HTR-8/SVneo (cell line): ENCODE measurements at regions not wholly inside any gene's neighbourhood (a gene's known extent, or its start where the extent isn't known, plus 50 kb on each side); places are given as distances from the start of the nearest gene placed in this dataset.

Source experiments
- DNase-seq: peaks from one replicate; pipeline ENCODE4 v3.0.0; 2011; ENCODE audit warnings: low spot score, mixed read lengths; ENCODE audit not compliant: insufficient read length
- FAIRE-seq: peaks from 2 replicates; lab custom pipeline; 2011; peaks lifted over from hg19 to GRCh38; lab: Jason Lieb, UNC

DNA sequence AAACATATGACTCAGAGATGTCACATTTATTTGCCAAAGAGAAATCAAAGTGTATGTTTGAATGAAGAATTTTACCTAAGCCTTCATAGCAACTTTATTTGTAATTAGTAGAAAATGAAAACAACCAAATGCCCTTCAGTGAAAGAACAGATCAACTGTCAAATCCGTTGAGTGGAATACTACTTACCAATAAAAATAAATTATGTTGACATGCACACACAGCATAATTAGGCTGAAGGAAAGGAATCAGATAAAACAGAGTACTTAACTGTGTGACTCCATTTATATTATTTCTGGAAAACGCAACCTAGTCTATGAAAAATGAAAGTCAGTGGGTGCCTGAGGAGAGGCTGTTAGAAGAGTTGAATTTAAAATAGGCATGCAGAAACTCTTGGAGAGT is 1034.6 kb upstream of the PCDH9 start:
- FAIRE-seq (no peak), DNase-seq (no peak)

DNA sequence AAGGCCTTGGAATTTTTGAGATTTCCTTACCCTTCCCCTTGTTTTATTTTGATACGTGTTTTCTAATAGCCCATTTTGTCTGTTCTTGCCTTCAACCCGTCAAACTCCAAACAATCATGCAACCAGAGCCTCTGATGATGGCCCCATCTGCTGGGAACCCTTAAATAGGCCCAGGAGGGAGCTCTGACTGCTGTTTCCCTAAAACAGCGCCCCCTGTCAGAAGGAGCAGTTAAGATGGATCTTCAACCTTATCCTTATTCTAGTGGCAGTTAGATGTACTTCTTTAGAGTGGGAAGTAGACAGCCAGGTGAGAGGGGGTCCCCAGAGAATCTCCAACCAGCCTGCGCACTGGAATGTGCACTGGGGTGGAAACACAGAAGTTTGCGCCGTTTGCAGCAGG is 1031.0 kb upstream of the PCDH9 start:
- FAIRE-seq (no peak), DNase-seq (no peak)

DNA sequence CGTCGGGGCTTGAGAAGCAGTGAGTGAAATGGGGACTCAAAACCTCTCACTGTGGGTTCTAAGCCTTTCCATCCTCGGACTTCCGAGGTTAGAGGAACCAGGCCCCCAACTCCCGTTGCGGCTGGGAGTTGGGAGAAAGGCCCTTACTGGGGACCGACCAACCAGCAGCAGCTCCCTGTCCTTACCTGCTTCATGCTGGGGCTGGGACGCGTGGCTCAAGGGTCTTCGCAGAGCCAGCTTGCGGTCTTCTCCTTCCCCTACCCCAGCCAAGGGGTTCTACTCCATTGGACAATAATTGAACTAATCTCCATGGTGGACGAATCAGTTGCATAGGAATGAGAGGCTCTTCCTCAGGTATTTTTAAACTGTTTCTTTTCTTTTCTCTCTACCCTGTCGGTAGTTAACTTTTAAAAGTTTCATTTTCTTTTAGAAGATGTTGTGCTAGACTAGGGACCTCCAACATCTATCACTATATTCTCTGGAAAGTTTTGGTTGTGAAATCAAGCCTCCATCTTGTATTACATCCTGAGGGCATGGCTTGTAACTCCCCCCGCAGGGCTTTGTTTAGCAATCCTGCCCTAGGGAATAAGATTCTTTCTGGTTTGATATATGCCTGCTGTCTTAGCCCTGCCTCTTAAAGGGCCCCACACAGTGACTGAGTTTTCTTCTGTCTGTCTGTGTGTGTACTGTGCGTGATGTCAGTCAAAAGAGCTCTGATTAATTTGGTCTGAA is 1027.1 kb upstream of the PCDH9 start:
- DNase-seq (no peak), FAIRE-seq (no peak)

DNA sequence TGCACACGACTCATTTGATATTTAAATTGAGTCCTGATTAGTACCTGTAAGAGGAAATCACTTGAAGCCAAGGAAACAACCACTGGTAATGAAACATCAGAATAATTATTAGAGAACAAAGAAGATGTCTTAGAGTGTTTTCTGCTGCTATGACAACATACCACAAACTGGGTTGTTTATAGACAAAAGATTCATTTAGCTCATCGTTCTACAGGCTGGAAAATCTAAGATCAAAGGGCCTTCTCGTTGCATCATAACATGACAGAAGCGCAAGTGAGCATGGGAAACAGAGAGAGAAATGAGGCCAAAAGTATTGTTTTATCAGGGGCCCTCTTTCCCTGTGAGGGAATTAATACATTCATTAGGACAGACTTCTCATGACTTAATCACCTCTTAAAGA is 1024.0 kb upstream of the PCDH9 start:
- FAIRE-seq: no peak
- no peak for DNase-seq

DNA sequence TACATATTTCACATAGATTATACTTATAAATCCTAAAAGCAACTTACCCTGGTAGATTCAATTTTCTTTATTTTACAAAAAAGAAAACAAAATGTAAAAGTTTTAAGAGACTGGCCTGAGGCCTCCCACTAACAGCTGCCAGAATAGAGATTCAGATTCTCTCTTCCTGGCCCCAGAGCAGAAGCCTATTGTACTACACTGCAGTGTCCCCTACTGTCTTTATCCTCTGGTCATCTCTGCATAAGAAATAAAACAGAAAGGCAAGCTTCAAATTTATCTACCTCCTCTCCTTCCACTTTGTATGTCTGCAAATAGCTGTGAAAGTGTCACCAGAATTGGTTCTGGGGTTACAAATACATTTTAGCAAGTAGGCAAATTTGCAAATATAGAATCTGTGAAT is 1004.1 kb upstream of the PCDH9 start:
- DNase-seq: no peak
- no peak for FAIRE-seq

DNA sequence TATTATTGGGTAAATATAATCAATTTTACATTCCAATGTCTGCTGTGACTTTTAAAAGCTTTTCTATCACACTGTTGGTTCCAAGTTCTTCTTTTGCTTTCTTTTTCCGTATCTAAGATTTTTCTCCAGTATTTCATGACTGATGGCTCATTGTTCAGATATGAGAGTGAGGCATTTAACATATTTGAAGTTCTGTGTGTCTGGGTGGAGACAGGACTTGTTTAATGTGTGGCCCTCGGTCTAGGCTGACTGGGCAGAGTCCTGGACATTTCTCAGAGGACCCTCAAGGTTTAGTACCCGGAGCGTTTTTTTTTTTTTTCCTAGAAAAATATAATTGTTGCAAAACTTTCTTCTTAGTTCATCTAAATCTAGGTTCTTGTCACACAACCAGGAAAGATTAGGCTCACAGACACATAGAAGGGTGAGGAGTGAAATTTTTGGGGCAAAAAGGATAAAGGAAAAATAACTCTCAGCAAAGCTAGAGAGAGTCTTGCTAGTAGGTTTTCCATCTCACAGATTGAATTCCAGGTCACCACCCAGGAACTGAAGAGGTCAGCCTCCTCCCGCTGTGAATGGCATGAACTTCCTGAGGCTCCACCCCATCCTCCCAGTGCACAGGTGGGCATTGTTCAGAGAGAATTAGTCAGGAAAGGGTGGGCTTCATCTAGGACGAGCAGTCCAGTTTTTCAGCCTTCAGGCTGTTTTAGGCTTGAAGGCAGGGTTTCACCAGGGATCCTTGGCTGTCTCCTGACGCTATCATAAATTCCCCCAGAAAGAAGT is 1002.4 kb upstream of the PCDH9 start:
- DNase-seq (peak; percentile 2), FAIRE-seq (no peak)

DNA sequence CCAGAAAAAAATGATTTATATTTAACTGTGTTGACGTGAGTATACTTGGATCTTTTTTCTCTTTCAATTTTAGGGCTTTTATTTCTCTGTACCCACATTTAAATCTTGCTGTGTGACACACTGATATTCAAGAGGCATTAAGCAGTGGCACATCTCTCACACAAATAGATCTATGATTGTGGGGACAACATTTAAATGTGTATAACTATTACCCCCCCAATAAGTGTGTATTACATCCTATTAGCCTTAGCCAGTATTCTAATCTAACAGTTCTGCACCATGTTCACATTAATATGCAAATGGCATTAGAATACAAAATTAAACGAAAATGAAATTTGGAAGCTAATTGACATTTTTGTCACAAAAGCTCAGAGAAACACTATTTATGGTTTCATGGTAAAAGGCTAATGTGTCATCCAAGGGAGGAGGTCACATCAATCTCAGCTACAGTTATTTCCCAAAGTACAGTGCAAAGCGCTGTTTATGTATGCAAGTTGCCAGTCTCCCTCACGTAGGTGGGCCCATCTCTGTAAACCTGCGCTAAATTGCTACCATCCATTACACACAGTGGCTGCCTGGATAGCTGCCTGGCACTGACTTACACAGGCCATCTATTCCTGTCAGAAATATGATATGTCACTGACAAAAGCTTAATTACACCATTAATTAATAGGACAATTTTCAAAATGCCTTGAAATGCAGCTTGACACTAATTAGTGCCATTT is 984.7 kb upstream of the PCDH9 start:
- FAIRE-seq (no peak), DNase-seq (no peak)

DNA sequence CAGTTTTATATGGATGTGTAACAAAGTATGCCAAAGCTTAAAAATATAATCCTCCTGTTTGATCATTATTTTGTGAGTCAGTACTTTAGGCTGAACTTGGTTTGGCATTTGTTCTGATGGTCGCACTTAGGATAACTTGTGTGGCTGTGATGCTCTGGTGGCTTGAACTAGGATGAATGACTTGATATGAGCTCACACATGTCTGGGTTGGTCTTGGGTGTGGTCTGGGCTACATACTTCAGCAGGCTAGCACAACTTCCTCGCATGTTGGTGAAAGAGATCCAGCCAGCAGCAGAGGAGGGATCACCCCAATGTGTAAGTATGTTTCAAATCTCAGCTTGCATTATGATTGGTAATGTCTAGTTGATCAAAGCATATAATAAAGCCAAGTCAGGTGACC is 969.1 kb upstream of the PCDH9 start:
- FAIRE-seq (no peak), DNase-seq (no peak)

DNA sequence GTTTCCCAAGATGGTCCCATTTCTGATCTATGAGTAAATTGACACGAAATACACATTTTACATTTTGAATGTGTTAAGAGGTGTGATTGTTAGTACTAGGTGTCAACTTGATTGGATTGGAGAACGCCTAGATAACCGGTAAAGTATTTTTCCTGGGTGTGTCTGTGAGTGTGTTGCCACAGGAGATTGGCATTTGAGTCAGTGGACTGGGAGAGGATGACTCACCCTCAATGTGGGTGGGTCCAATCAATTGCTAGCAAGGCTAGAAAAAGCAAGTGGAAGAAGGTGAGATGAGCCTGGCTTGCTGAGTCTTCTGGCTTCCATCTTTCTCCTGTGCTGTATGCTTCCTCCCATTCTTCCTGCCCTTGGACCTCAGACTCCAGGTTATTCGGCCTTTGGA is 960.7 kb upstream of the PCDH9 start:
- DNase-seq: peak; percentile 5
- FAIRE-seq: no peak

DNA sequence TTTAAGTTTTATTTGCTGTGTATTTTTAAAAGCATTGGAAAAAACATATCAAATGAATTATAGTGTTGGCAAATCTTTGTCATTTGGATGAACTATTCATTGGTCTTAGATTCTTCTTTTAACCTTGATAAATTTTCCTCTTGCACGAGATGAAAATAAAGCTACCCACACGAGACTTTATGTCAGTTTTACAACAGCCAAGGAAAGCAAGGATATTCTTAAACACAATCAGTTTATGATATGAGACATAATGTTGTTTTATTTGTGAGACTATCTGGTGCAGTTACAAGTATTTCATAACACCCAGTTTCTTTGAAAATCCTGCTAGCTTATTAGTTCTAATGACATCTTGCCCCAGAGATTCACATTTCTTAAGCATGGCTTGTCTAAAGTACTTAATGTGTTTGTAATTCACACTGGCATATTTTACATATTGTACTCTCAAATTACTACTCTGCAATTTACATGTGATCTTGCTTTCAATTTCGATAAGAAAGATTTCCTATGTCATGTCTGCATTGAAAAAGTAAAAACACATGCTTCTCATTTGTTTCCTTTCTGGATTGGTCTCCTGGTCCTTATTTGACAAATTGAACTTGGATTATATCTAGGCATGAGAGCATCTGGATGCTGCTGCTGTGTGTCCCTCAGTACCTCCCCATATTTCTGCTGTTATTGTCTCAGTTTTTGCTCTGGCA is 955.5 kb upstream of the PCDH9 start:
- DNase-seq: no peak
- FAIRE-seq: no peak

DNA sequence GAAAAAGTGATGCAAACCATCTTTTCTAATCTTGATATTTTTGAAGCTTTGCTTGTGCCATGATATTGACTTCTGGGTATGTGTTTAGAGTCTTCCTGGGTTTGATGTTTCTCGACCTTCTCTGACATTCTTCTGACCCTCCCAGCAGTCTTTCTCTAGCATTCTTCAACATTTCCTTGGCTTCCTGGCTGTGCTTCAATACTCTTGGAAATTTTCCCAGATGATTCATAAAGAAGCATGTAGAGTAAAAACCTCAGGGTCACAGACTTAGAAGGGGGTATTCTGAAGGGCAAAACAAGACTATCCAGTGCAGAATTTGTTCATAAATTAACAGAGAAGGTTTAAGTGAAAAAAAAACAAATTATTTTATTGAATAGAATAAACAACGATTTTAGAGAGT is 946.3 kb upstream of the PCDH9 start:
- FAIRE-seq: no peak
- peak; percentile 15 for DNase-seq

DNA sequence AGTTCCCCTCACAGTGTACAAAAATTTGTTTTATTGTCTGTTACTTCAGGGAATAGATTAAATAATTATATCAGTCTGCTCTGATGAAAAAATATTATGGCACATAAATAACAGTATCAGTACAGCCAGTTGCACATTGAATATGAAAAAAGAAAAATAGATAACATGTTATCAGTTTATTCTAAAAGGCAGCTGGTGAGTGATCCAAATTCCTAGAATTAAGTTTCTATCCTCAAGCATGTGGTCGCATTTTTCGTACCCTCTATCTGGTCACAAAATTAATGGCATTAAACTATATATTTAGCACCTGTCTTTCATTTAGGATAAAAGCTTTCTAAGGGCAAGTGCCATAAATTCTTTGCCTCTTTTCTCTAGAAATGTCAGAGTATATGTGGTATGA is 944.8 kb upstream of the PCDH9 start:
- DNase-seq (no peak), FAIRE-seq (no peak)

DNA sequence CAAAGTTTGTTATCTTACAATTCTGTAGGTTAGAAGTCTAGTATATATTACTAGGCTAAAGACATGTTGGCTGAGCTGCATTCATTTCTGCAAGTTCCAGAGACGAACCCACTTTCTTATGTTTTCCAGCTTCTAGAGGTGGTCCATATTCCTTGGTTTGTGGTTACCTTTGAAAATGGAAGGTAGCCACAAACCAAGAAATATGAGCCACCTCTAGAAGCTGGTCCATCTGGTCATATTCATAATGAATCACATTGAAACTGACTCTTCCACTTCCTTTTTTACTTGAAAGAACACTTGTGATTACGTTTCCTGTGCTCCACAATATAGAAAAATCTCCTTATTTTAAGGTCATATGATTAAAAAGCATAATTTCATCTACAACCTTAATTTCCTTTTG is 943.0 kb upstream of the PCDH9 start:
- DNase-seq (no peak), FAIRE-seq (no peak)

DNA sequence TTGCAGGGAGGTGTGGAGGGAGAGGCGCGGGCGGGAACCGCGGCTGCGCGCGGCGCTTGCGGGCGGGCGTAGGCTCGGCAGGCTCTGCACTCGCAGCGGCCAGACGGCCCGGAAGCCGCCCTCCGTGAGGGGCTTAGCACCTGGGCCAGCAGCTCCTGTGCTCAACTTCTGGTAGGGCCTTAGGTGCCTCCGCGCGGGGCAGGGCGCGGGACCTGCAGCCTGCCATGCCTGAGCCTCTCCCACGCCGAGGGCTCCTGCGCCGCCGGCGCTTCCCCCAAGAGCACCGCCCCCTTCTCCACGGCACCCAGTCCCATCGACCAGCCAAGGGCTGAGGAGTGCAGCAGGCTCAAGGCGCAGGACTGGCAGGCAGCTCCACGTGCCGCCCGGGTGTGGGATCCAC is 940.8 kb upstream of the PCDH9 start:
- FAIRE-seq (no peak), DNase-seq (no peak)

DNA sequence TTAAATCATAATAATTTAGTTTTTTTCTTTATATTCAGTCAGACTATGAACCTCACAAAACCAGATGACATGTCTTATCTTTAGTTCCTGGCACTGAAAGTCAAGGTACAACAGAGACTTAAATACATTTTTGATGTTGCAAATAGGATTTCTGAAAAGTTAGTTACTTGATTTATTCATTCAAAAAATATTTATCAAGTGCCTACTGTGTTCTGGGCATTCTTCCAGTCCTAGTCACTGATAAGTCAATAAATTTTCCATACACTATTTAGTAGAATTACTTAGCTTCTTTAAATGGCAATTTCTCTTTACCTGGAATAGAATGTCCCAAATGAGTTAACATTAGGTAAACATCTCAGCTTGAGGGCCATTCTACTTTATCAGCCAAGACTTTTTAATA is 938.3 kb upstream of the PCDH9 start:
- FAIRE-seq (no peak), DNase-seq (no peak)

DNA sequence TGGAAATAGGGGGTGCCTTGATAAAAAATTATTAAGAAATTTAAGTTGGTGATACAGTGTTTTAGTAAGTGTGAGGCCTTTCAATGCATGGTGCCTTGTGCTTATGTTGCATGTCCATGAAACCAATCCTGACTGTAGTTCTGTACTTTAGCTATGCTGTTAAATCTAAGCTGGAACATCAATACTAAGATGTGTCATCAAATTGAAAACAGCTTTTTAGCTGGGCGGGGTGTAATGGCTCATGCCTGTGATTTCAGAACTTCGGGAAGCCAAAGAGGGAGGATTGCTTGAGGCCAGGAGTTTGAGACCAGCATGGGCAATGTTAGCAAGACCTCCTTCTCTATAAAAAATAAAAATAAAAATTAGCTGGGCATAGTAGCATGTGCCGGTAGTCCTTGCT is 930.3 kb upstream of the PCDH9 start:
- DNase-seq (no peak), FAIRE-seq (no peak)

DNA sequence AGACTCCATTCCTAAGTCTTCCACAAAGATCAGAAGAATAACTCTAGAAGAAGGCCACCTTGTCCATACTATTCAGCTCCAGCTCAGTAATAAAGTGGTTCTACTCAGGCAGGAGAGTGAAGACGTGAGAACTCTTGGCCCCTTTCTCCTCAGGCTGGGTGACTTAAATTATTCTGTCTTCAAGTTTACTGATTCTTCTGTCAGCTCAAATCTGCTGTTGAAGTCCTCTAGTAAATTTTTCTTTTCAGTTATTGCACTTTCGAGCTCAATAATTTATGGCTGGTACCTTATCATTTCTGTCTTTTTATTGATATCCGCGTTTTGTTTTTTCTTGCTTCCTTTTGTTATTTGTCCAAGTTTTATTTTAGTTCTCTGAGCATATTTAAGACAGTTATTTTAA is 922.3 kb upstream of the PCDH9 start:
- FAIRE-seq: no peak
- DNase-seq: no peak

DNA sequence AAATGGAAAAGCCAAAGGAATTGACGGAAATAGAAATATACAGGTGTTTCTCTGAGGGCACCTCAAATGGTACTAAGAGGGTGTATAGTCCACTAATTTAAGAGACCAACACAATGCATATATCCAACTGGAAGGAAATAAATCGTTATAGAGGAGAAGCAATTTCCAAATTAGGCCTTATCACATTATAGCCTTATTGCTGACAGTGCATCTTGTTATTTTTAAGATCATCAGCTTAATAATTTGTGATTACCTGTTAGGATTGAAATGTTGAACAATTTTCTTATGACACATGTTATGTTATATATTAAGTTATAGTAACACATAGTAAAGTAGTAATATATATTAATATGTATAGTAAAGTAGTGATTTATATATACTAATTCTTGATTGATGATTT is 915.7 kb upstream of the PCDH9 start:
- no peak for FAIRE-seq
- no peak for DNase-seq

DNA sequence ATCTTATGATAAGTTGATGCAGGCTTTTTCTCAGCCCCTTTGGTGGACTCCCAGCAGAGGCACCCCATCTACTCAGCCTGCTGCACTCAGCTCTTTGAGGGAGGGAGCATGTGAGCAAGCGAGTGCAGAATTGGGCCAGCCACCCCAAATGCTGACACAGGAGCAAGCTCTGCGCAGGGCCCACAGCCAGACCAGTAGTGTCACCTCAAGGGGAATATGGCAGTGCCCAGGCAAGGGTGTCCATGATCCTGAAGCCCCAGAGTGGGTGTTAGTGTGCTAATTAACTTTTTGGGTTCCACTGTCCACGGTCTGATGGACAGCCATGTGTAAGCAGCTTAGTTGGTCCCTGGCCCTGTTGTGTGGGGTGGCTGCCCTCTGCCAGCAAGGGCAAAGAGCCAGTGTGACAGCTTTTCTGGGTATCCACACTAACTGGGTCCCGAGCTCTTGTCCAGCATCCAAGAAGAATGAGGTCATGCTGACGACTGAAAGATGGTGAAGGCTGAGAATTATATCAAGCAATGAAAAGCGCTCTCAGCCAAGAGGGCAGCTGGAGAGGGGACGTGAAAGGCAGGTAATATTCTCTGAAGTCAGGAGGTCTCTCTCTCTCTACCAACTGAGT is 898.3 kb upstream of the PCDH9 start:
- FAIRE-seq (no peak), DNase-seq (no peak)

DNA sequence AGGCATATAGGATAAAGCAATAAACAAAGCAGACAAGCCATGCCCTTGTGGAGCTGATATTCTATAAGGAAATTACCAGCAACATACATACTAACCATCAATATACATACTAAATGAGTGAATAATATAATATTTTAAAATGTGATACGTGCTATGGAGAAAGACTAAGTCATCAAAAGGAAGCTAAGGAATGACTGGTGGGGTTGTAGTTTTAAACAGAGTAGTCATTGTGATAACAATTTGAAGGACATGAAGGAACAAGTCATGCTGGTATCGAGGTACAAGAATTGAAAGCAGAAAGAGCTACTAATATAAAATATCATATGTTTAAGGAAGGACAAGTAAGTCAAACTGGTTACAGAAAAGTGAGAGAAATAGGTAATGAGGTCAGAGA is 894.9 kb upstream of the PCDH9 start:
- DNase-seq (no peak), FAIRE-seq (no peak)
